Stimulated activated CD4-positive, alpha-beta T cell treated with anti-CD3 and anti-CD28 coated beads, TNF-alpha, amount 100 ng/mL, for 48 hours (primary cell): ENCODE measurements at regions not wholly inside any gene's neighbourhood (a gene's known extent, or its start where the extent isn't known, plus 50 kb on each side); places are given as distances from the start of the nearest gene placed in this dataset.
"Not testable (repeated sequence)": the region's sequence is repeated elsewhere in the genome, so short reads cannot be mapped to it uniquely, and the experiment has no call there.

Experiments used
- DNase-seq, 3 donors: peaks; one replicate each; pipeline ENCODE4 v3.0.0-alpha.2; 2020; ENCODE audit warnings: low read depth in 3 of 3

- DNase-seq = no peak
These were observed 131.1 kb upstream of the G2E3 start for GRCh38 chr14:30427846-30428245.

GRCh38 chr14:30431552-30431951 is 127.4 kb upstream of the G2E3 start:
- no peak for DNase-seq

- DNase-seq = no peak
These were observed 118.0 kb upstream of the G2E3 start for GRCh38 chr14:30440961-30441360.

DNA sequence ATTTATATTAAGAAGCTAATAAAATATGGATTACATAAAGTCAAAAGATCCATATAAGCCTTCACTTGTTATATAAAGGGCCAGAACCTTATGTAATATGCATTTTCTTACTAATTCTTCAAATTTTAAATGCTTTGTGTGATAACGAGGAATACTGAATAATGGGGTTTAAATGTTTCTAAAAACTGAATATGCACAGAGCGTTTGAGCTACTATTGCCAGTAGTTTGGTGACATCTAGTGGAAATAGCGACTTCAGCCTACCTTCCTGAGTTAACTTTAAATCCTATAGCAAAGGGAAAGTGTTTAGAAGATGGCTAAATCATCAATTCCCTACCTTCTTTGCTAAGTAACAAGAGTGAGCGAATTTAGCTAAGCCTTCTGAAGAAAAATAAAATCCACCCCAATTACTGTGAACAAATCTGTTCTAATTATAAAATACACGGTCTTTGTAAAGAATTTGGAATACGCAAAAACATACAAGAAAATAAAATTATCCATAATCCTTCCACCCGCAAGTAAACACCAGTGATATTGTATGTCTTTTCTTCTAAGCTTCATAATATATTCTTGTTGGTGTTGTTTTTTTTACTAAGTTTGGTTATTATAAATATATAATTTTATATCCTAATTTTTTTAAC is 115.5 kb upstream of the G2E3 start:
- DNase-seq = no peak

DNA sequence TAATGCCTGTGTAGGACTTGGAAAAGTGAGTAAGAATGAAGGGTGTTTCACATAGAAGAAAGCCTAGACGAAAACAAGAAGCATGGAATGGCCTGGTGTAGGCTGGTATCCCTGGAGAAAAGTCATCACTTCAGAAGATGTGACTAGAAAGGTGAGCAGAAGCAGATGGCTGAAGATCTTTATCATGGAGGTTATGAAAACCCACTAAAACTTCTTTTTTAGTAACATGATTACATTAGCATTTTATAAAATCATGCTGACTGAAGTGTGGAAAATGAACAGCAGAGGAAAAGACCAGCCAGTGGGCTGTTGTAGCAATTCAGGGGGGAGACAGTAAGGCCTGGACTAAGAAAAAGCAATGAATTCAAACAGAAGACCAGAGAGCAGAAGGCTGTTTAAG is 114.5 kb upstream of the G2E3 start:
- no peak for DNase-seq

- DNase-seq = no peak
These were observed 113.8 kb upstream of the G2E3 start for GRCh38 chr14:30445011-30445793.

GRCh38 chr14:30445852-30446251 is 113.1 kb upstream of the G2E3 start:
- no peak for DNase-seq

- DNase-seq = no peak
These were observed 108.1 kb upstream of the G2E3 start for GRCh38 chr14:30450631-30451545.

GRCh38 chr14:30456296-30456695 is 102.7 kb upstream of the G2E3 start:
- no peak for DNase-seq

DNA sequence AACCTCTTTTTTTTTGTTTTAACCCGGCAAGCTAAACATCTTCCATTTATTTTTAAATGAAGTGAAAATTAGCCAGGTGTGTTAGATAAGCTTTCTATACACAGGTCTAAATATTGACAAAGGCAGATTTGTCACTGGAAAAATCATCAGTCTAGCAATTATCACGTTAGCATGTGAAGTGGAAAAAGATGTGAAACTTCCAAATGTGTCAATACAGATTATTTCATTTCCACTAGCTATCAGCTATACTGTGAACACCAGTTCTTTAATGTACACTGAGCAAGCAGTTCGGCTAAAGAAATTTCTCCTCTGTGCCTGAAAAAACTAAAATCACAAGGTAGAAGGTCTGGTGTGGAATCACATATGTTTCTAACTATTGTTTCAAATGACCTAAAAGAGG is 96.6 kb upstream of the G2E3 start:
- no peak for DNase-seq

GRCh38 chr14:30464481-30464880 is 94.5 kb upstream of the G2E3 start:
- no peak for DNase-seq

DNA sequence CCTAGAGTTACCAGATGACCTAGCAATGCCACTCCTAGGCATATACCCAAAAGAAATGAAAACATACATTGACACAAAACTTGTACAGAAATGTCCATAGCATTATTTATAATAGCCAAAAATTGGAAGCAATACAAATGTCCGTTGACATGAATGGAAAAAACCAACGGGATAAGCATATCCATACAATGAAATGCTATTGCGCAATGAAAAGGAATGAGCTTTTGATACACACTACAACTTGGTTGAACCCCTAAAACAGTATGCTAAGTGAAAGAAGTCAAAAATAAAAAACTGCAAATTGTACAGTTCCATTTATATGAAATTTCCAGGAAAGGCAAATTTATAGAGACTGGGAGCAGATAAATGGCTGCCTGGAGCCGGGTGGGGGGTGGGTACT is 90.6 kb upstream of the G2E3 start:
- DNase-seq = no peak

DNA sequence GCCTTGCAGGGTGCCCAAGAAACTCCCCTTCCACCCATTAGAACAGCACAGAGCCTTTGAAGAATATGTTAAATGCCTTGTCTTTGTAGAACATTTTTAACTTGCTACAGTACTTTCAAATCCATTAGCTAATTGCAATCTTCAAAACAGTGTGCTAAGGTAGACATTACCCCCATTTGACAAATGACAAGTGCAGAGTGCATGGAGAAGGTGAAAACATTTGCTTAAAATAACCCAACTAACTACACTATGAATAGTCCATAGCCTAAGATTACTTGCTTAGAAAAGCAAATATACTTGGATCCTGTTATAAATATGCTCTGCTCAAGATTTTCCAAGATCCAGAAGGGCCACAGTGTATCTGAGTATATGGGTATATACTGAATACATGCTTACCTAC is 87.0 kb upstream of the G2E3 start:
- DNase-seq = no peak

- DNase-seq = not testable (repeated sequence)
These were observed 84.9 kb upstream of the G2E3 start for GRCh38 chr14:30473846-30474696.

- no peak for DNase-seq
These were observed 76.7 kb upstream of the G2E3 start for GRCh38 chr14:30482276-30482675.

- no peak for DNase-seq
These were observed 74.8 kb upstream of the G2E3 start for GRCh38 chr14:30484201-30484600.

GRCh38 chr14:30484976-30485375 is 74.0 kb upstream of the G2E3 start:
- DNase-seq = no peak

- DNase-seq = no peak
These were observed 62.1 kb upstream of the G2E3 start for GRCh38 chr14:30496852-30497251.

GRCh38 chr14:30499358-30499757 is 59.6 kb upstream of the G2E3 start:
- DNase-seq = no peak

GRCh38 chr14:30500222-30500621 is 58.7 kb upstream of the G2E3 start:
- no peak for DNase-seq

DNA sequence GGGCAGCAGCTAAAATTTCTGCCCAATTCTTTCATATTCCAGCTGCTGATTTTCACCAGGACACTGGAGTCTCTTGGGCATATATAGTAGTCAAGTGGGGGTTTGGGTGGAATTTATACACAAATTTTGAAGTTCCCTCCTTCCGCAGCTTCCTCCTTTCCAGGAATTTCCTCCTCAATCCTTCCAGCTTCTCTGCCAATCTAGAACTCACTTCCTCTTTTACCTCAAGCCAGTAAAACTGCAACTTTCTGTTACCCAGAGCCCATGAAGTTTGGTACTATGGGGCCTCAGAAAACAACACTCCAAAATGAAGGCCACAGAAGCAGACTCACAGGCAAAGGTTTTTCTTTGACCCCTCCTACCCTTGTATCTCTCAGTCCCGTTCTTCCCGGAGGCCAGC is 51.7 kb upstream of the G2E3 start:
- DNase-seq = no peak
